Astrocyte (in vitro differentiated cells and primary cell): ENCODE measurements at regions not wholly inside any gene's neighbourhood (a gene's known extent, or its start where the extent isn't known, plus 50 kb on each side); places are given as distances from the start of the nearest gene placed in this dataset.

ENCODE experiments used
- DNase-seq: peaks from one replicate; pipeline ENCODE4 v3.0.0-alpha.2; 2010; ENCODE audit warnings: low read depth
- FAIRE-seq: peaks from 2 replicates; lab custom pipeline; 2011; peaks lifted over from hg19 to GRCh38; lab: Jason Lieb, UNC
- H2AFZ ChIP-seq: 2 replicates; pipeline ENCODE4 v1.6.0; 2012; ENCODE audit warnings: low read depth, low read length, inconsistent platforms
- H3K27ac ChIP-seq: 2 replicates; pipeline ENCODE4 v1.5.1; 2011; ENCODE audit warnings: low read depth, low read length, inconsistent platforms
- H3K27me3 ChIP-seq: 2 replicates; pipeline ENCODE4 v1.6.0; 2011; ENCODE audit warnings: low read length, inconsistent platforms; ENCODE audit not compliant: insufficient read depth
- H3K36me3 ChIP-seq: 2 replicates; pipeline ENCODE4 v1.5.1; 2011; ENCODE audit warnings: low read length, inconsistent platforms; ENCODE audit not compliant: insufficient read depth
- H3K4me1 ChIP-seq: 2 replicates; pipeline ENCODE4 v1.5.1; 2011; ENCODE audit warnings: low read length, inconsistent platforms; ENCODE audit not compliant: insufficient read depth
- H3K4me2 ChIP-seq: 2 replicates; pipeline ENCODE4 v1.6.0; 2012; ENCODE audit warnings: low read length, inconsistent platforms
- H3K4me3 ChIP-seq: 2 replicates; pipeline ENCODE4 v1.5.1; 2011; ENCODE audit warnings: low read depth, mild to moderate bottlenecking, low read length, inconsistent platforms; ENCODE audit not compliant: insufficient read depth
- H3K79me2 ChIP-seq: 2 replicates; pipeline ENCODE4 v1.6.0; 2012; ENCODE audit warnings: mild to moderate bottlenecking, low read length, inconsistent platforms; ENCODE audit not compliant: insufficient read depth
- H3K9ac ChIP-seq: 2 replicates; pipeline ENCODE4 v1.6.0; 2012; ENCODE audit warnings: mild to moderate bottlenecking, low read length, inconsistent platforms
- H3K9me3 ChIP-seq: 2 replicates; pipeline ENCODE4 v1.5.1; 2012; ENCODE audit warnings: low read depth, mild to moderate bottlenecking, low read length, inconsistent platforms; ENCODE audit not compliant: insufficient read depth
- H4K20me1 ChIP-seq: 2 replicates; pipeline ENCODE4 v1.6.0; 2012; ENCODE audit warnings: low read length, inconsistent platforms; ENCODE audit not compliant: insufficient read depth
- H3K27ac Mint-ChIP-seq: one replicate; pipeline ENCODE4 v1.8.0; 2021; ENCODE audit warnings: mild to moderate bottlenecking, mixed read lengths; ENCODE audit not compliant: unreplicated experiment
- H3K27me3 Mint-ChIP-seq: one replicate; pipeline ENCODE4 v1.8.0; 2021; ENCODE audit warnings: low read depth, mixed read lengths; ENCODE audit not compliant: unreplicated experiment
- H3K36me3 Mint-ChIP-seq: one replicate; pipeline ENCODE4 v1.8.0; 2021; ENCODE audit warnings: low read depth, mixed read lengths; ENCODE audit not compliant: unreplicated experiment
- H3K4me1 Mint-ChIP-seq: one replicate; pipeline ENCODE4 v1.8.0; 2021; ENCODE audit warnings: low read depth, mixed read lengths; ENCODE audit not compliant: unreplicated experiment
- H3K4me3 Mint-ChIP-seq: one replicate; pipeline ENCODE4 v1.8.0; 2021; ENCODE audit warnings: mild to moderate bottlenecking, moderate library complexity, mixed read lengths; ENCODE audit not compliant: unreplicated experiment
- H3K9me3 Mint-ChIP-seq: one replicate; pipeline ENCODE4 v1.8.0; 2021; ENCODE audit warnings: mild to moderate bottlenecking, mixed read lengths; ENCODE audit not compliant: unreplicated experiment
- CTCF ChIP-seq: IDR thresholded peaks from 2 replicates; pipeline ENCODE4 v1.5.1; 2011; ENCODE audit warnings: low read depth, mild to moderate bottlenecking, inconsistent platforms, low read length, moderate library complexity; ENCODE audit not compliant: insufficient read depth
- EZH2 ChIP-seq: IDR thresholded peaks from 2 replicates; pipeline ENCODE4 v1.6.1; 2012; ENCODE audit warnings: mild to moderate bottlenecking, low read length, inconsistent platforms; ENCODE audit not compliant: insufficient read depth

- DNase-seq (no peak), FAIRE-seq (no peak)
- H3K9ac ChIP-seq, result no peak overlapping the region
- no peaks in the 10 kb centered on the region for H3K4me1 Mint-ChIP-seq
- H3K27me3 ChIP-seq, result no peaks in the 10 kb centered on the region
- H3K79me2 ChIP-seq, result no peaks in the 10 kb centered on the region
- H3K4me1 ChIP-seq, result no peaks in the 10 kb centered on the region
- TF ChIP-seq CTCF, result no peak
- TF ChIP-seq EZH2, result no peak
- no peak overlapping the region for H2AFZ ChIP-seq
- H4K20me1 ChIP-seq, result no peaks in the 10 kb centered on the region
- no peaks in the 10 kb centered on the region for H3K27me3 Mint-ChIP-seq
- H3K36me3 ChIP-seq, result no peaks in the 10 kb centered on the region
- H3K4me3 Mint-ChIP-seq, result no peak overlapping the region
- no peaks in the 10 kb centered on the region for H3K36me3 Mint-ChIP-seq
- H3K9me3 Mint-ChIP-seq, result no peaks in the 10 kb centered on the region
- H3K4me2 ChIP-seq, result no peak overlapping the region
- H3K4me3 ChIP-seq, result no peak overlapping the region
- H3K27ac ChIP-seq, result no peak overlapping the region
- H3K27ac Mint-ChIP-seq, result no peak overlapping the region
- H3K9me3 ChIP-seq, result no peaks in the 10 kb centered on the region
These were observed 352.5 kb upstream of the NBEA start for GRCh38 chr13:34589581-34589980.

GRCh38 chr13:34591129-34591528 is 350.9 kb upstream of the NBEA start:
- no peaks in the 10 kb centered on the region for H3K27me3 Mint-ChIP-seq
- H3K4me1 ChIP-seq, result no peaks in the 10 kb centered on the region
- no peak overlapping the region for H3K27ac Mint-ChIP-seq
- no peak overlapping the region for H3K4me3 ChIP-seq
- TF ChIP-seq EZH2 (no peak), CTCF (no peak)
- DNase-seq (no peak), FAIRE-seq (no peak)
- no peaks in the 10 kb centered on the region for H3K79me2 ChIP-seq
- H3K9me3 ChIP-seq, result no peaks in the 10 kb centered on the region
- H3K27ac ChIP-seq, result no peak overlapping the region
- H3K4me1 Mint-ChIP-seq, result no peaks in the 10 kb centered on the region
- H2AFZ ChIP-seq, result no peak overlapping the region
- no peaks in the 10 kb centered on the region for H3K36me3 ChIP-seq
- no peak overlapping the region for H3K4me3 Mint-ChIP-seq
- no peaks in the 10 kb centered on the region for H3K27me3 ChIP-seq
- no peak overlapping the region for H3K9ac ChIP-seq
- H3K36me3 Mint-ChIP-seq, result no peaks in the 10 kb centered on the region
- no peak overlapping the region for H3K4me2 ChIP-seq
- no peaks in the 10 kb centered on the region for H3K9me3 Mint-ChIP-seq
- H4K20me1 ChIP-seq, result no peaks in the 10 kb centered on the region

GRCh38 chr13:34591900-34592529 is 350.1 kb upstream of the NBEA start:
- H3K27ac Mint-ChIP-seq, result no peak overlapping the region

More at GRCh38 chr13:34591900-34592529, 350.1 kb upstream of the NBEA start:
- Mint-ChIP-seq H3K27me3 (no peaks in the 10 kb centered on the region), H3K36me3 (no peaks in the 10 kb centered on the region), H3K9me3 (no peaks in the 10 kb centered on the region), H3K4me1 (no peaks in the 10 kb centered on the region), H3K4me3 (no peak overlapping the region)
- TF ChIP-seq CTCF (no peak), EZH2 (no peak)
- Histone ChIP-seq H3K27me3 (no peaks in the 10 kb centered on the region), H4K20me1 (no peaks in the 10 kb centered on the region), H3K36me3 (no peaks in the 10 kb centered on the region), H3K4me1 (no peaks in the 10 kb centered on the region), H3K9me3 (no peaks in the 10 kb centered on the region), H2AFZ (no peak overlapping the region), H3K27ac (no peak overlapping the region), H3K9ac (no peak overlapping the region), H3K79me2 (no peaks in the 10 kb centered on the region), H3K4me2 (no peak overlapping the region), H3K4me3 (no peak overlapping the region)
- DNase-seq (peak; percentile 4), FAIRE-seq (no peak)
